Neural progenitor cell (in vitro differentiated cells): ENCODE measurements at regions not wholly inside any gene's neighbourhood (a gene's known extent, or its start where the extent isn't known, plus 50 kb on each side); places are given as distances from the start of the nearest gene placed in this dataset.

Experiments used
- DNase-seq: peaks from one replicate; pipeline ENCODE4 v3.0.0-alpha.2; 2016; ENCODE audit warnings: low spot score
- H2AFZ ChIP-seq: fragments of 200-600 bp; sonication (generic); replicated peaks from 2 replicates; pipeline ENCODE4 v1.6.1; 2016; ENCODE audit warnings: antibody characterized with exemption
- H3F3A ChIP-seq: fragments of 200-600 bp; sonication (generic); 2 replicates; pipeline ENCODE4 v1.6.1; 2016; ENCODE audit warnings: antibody characterized with exemption, low read depth
- H3K27ac ChIP-seq: fragments of 200-600 bp; sonication (generic); 2 replicates; pipeline ENCODE4 v1.5.1; 2016; ENCODE audit warnings: mild to moderate bottlenecking
- H3K27me3 ChIP-seq: fragments of 200-600 bp; sonication (generic); 2 replicates; pipeline ENCODE4 v1.6.1; 2016; ENCODE audit warnings: mild to moderate bottlenecking, moderate library complexity
- H3K36me3 ChIP-seq: fragments of 200-600 bp; sonication (generic); 2 replicates; pipeline ENCODE4 v1.5.1; 2016
- H3K4me1 ChIP-seq: fragments of 200-600 bp; sonication (generic); 2 replicates; pipeline ENCODE4 v1.6.1; 2016; ENCODE audit warnings: mixed run types
- H3K4me2 ChIP-seq: fragments of 200-600 bp; sonication (generic); 2 replicates; pipeline ENCODE4 v1.6.1; 2016
- H3K4me3 ChIP-seq: fragments of 200-600 bp; sonication (generic); 2 replicates; pipeline ENCODE4 v1.5.1; 2016
- H3K79me2 ChIP-seq: fragments of 200-600 bp; sonication (generic); 2 replicates; pipeline ENCODE4 v1.6.1; 2016; ENCODE audit warnings: low read depth
- H3K9ac ChIP-seq: fragments of 200-600 bp; sonication (generic); 2 replicates; pipeline ENCODE4 v1.6.1; 2016
- H3K9me3 ChIP-seq: fragments of 200-600 bp; sonication (generic); 2 replicates; pipeline ENCODE4 v1.5.1; 2016; ENCODE audit warnings: low read depth
- H4K20me1 ChIP-seq: fragments of 200-600 bp; sonication (generic); 2 replicates; pipeline ENCODE4 v1.6.1; 2016; ENCODE audit warnings: low read depth
- H3K27ac Mint-ChIP-seq: 3 replicates; pipeline ENCODE4 v1.8.0; 2021; ENCODE audit warnings: mixed read lengths
- H3K27me3 Mint-ChIP-seq: 2 replicates; pipeline ENCODE4 v1.8.0; 2022; ENCODE audit warnings: low read depth, mild to moderate bottlenecking, inconsistent platforms, moderate library complexity, mixed read lengths; ENCODE audit not compliant: insufficient read depth
- H3K36me3 Mint-ChIP-seq: 3 replicates; pipeline ENCODE4 v1.8.0; 2021; ENCODE audit warnings: mixed read lengths
- H3K4me1 Mint-ChIP-seq: 3 replicates; pipeline ENCODE4 v1.8.0; 2021; ENCODE audit warnings: mixed read lengths
- H3K4me3 Mint-ChIP-seq: 3 replicates; pipeline ENCODE4 v1.8.0; 2021; ENCODE audit warnings: mild to moderate bottlenecking, moderate library complexity, mixed read lengths
- H3K9me3 Mint-ChIP-seq: 3 replicates; pipeline ENCODE4 v1.8.0; 2020; ENCODE audit warnings: mixed read lengths
- CTCF ChIP-seq: fragments of 200-600 bp; sonication (generic); IDR thresholded peaks from 2 replicates; pipeline ENCODE4 v1.5.1; 2017; ENCODE audit warnings: antibody characterized with exemption, mild to moderate bottlenecking
- EZH2 ChIP-seq: fragments of 200-600 bp; sonication (generic); IDR thresholded peaks from 2 replicates; pipeline ENCODE4 v1.6.1; 2017; ENCODE audit warnings: antibody characterized with exemption, mild to moderate bottlenecking, moderate library complexity
- EZH2phosphoT487 ChIP-seq: fragments of 200-600 bp; sonication (generic); IDR thresholded peaks from 2 replicates; pipeline ENCODE4 v1.6.1; 2017; ENCODE audit warnings: antibody characterized with exemption

GRCh38 chr4:175373031-175373430, 439.0 kb downstream of the GPM6A start:
- Histone ChIP-seq H3K4me2 (no peak overlapping the region), H3K79me2 (no peaks in the 10 kb centered on the region), H2AFZ (no peak overlapping the region), H4K20me1 (no peaks in the 10 kb centered on the region), H3K4me1 (peaks cover 18% of the 10 kb centered on the region), H3F3A (peaks cover 9% of the 10 kb centered on the region), H3K4me3 (no peak overlapping the region), H3K27me3 (no peaks in the 10 kb centered on the region), H3K27ac (no peak overlapping the region), H3K9ac (no peak overlapping the region), H3K9me3 (no peaks in the 10 kb centered on the region), H3K36me3 (no peaks in the 10 kb centered on the region)
- H3K4me1 Mint-ChIP-seq, result peaks cover 20% of the 10 kb centered on the region
- peaks cover 2% of the 10 kb centered on the region for H3K27me3 Mint-ChIP-seq
- H3K27ac Mint-ChIP-seq, result no peak overlapping the region
- H3K9me3 Mint-ChIP-seq, result no peaks in the 10 kb centered on the region
- TF ChIP-seq EZH2 (no peak), CTCF (no peak), EZH2phosphoT487 (no peak)
- H3K4me3 Mint-ChIP-seq, result no peak overlapping the region
- DNase-seq, result no peak
- H3K36me3 Mint-ChIP-seq, result no peaks in the 10 kb centered on the region

- H3K36me3 Mint-ChIP-seq, result no peaks in the 10 kb centered on the region
- H3F3A ChIP-seq, result peaks cover 9% of the 10 kb centered on the region
- no peak overlapping the region for H3K4me3 ChIP-seq
- no peaks in the 10 kb centered on the region for H3K9me3 Mint-ChIP-seq
- no peaks in the 10 kb centered on the region for H3K79me2 ChIP-seq
- H3K27ac Mint-ChIP-seq, result no peak overlapping the region
- peaks cover 23% of the 10 kb centered on the region for H3K4me1 ChIP-seq
- peaks cover 20% of the 10 kb centered on the region for H3K4me1 Mint-ChIP-seq
- no peaks in the 10 kb centered on the region for H3K36me3 ChIP-seq
- TF ChIP-seq EZH2, result no peak
- no peak for TF ChIP-seq CTCF
- no peak for TF ChIP-seq EZH2phosphoT487
- H2AFZ ChIP-seq, result no peak overlapping the region
- H3K27me3 Mint-ChIP-seq, result peaks cover 2% of the 10 kb centered on the region
- H3K9me3 ChIP-seq, result no peaks in the 10 kb centered on the region
- H3K27ac ChIP-seq, result no peak overlapping the region
- no peaks in the 10 kb centered on the region for H3K27me3 ChIP-seq
- H4K20me1 ChIP-seq, result no peaks in the 10 kb centered on the region
- H3K9ac ChIP-seq, result no peak overlapping the region
- no peak overlapping the region for H3K4me2 ChIP-seq
- no peak for DNase-seq
- no peak overlapping the region for H3K4me3 Mint-ChIP-seq
Measured at GRCh38 chr4:175374459-175374858, 437.6 kb downstream of the GPM6A start.

- Histone ChIP-seq H3K4me1 (peaks cover 23% of the 10 kb centered on the region), H3K27ac (no peak overlapping the region), H3K4me3 (no peak overlapping the region), H2AFZ (no peak overlapping the region), H3K9ac (no peak overlapping the region), H3K9me3 (no peaks in the 10 kb centered on the region), H3K27me3 (no peaks in the 10 kb centered on the region), H4K20me1 (no peaks in the 10 kb centered on the region), H3K4me2 (peak overlapping the region; percentile 32), H3F3A (peaks cover 9% of the 10 kb centered on the region), H3K36me3 (no peaks in the 10 kb centered on the region), H3K79me2 (no peaks in the 10 kb centered on the region)
- peaks cover 2% of the 10 kb centered on the region for H3K9me3 Mint-ChIP-seq
- DNase-seq, result peak; percentile 61
- H3K4me1 Mint-ChIP-seq, result peaks cover 20% of the 10 kb centered on the region
- peak overlapping the region; percentile 87 for H3K27ac Mint-ChIP-seq
- no peaks in the 10 kb centered on the region for H3K27me3 Mint-ChIP-seq
- H3K36me3 Mint-ChIP-seq, result no peaks in the 10 kb centered on the region
- H3K4me3 Mint-ChIP-seq, result no peak overlapping the region
- TF ChIP-seq CTCF (no peak), EZH2 (no peak)
Measured at GRCh38 chr4:175376287-175376977, 435.6 kb downstream of the GPM6A start.
